A172 (cell line): ENCODE measurements at regions not wholly inside any gene's neighbourhood (a gene's known extent, or its start where the extent isn't known, plus 50 kb on each side); places are given as distances from the start of the nearest gene placed in this dataset.
"Not testable (repeated sequence)": the region's sequence is repeated elsewhere in the genome, so short reads cannot be mapped to it uniquely, and the experiment has no call there.

Experiments used
- DNase-seq: peaks from one replicate; pipeline ENCODE4 v3.0.0-alpha.2; 2015; ENCODE audit warnings: low spot score

- no peak for DNase-seq
Observed at GRCh38 chr10:84846658-84847316, 518.4 kb downstream of the CCSER2 start.

GRCh38 chr10:84848967-84849366, 520.6 kb downstream of the CCSER2 start:
- no peak for DNase-seq

GRCh38 chr10:84850826-84851225, 522.4 kb downstream of the CCSER2 start:
- no peak for DNase-seq

- no peak for DNase-seq
Observed at GRCh38 chr10:84854439-84854838, 526.0 kb downstream of the CCSER2 start.

- DNase-seq: no peak
Observed at GRCh38 chr10:84860855-84861254, 532.5 kb downstream of the CCSER2 start.

GRCh38 chr10:84862551-84862950, 534.2 kb downstream of the CCSER2 start:
- no peak for DNase-seq

GRCh38 chr10:84863675-84864074, 535.3 kb downstream of the CCSER2 start:
- no peak for DNase-seq

- DNase-seq: no peak
Observed at GRCh38 chr10:84876116-84876999, 548.0 kb downstream of the CCSER2 start.

GRCh38 chr10:84879991-84880390, 551.6 kb downstream of the CCSER2 start:
- no peak for DNase-seq

GRCh38 chr10:84881696-84882095, 553.3 kb downstream of the CCSER2 start:
- not testable (repeated sequence) for DNase-seq

GRCh38 chr10:84890706-84891105, 562.3 kb downstream of the CCSER2 start:
- DNase-seq: no peak

- no peak for DNase-seq
Observed at GRCh38 chr10:84891631-84892030, 563.2 kb downstream of the CCSER2 start.

- no peak for DNase-seq
Observed at GRCh38 chr10:84895541-84895940, 567.2 kb downstream of the CCSER2 start.

- DNase-seq: no peak
Observed at GRCh38 chr10:84896909-84897308, 568.5 kb downstream of the CCSER2 start.

- no peak for DNase-seq
Observed at GRCh38 chr10:84899268-84899667, 570.9 kb downstream of the CCSER2 start.

GRCh38 chr10:84900141-84900540, 571.8 kb downstream of the CCSER2 start:
- no peak for DNase-seq

- DNase-seq: no peak
Observed at GRCh38 chr10:84901885-84902284, 573.5 kb downstream of the CCSER2 start.

GRCh38 chr10:84902553-84902952, 574.2 kb downstream of the CCSER2 start:
- no peak for DNase-seq

- no peak for DNase-seq
Observed at GRCh38 chr10:84903320-84903719, 574.9 kb downstream of the CCSER2 start.

GRCh38 chr10:84907461-84908009, 579.1 kb downstream of the CCSER2 start:
- DNase-seq: no peak

- peak; percentile 25 for DNase-seq
Observed at GRCh38 chr10:84908491-84908890, 580.1 kb downstream of the CCSER2 start.

- DNase-seq: no peak
Observed at GRCh38 chr10:84921701-84922100, 593.3 kb downstream of the CCSER2 start.

GRCh38 chr10:84924131-84924530, 595.7 kb downstream of the CCSER2 start:
- no peak for DNase-seq
